Stomach (tissue), 8 donors: ENCODE measurements at regions not wholly inside any gene's neighbourhood (a gene's known extent, or its start where the extent isn't known, plus 50 kb on each side); places are given as distances from the start of the nearest gene placed in this dataset.

Source experiments
- DNase-seq, 2 donors: peaks; one replicate each; pipeline versions ENCODE4 v3.0.0 to v3.0.0-alpha.2; 2013 to 2019
- H3K27ac ChIP-seq, 5 donors: fragments of 200-600 bp in 4 of 5; sonication (generic) in 4 of 5; one replicate each; pipeline ENCODE4 v1.5.1; 2013 to 2019; ENCODE audit warnings: mild to moderate bottlenecking in 1 of 5, moderate library complexity in 1 of 5
- H3K27me3 ChIP-seq, 3 donors: fragments of 200-600 bp; sonication (generic); one replicate each; pipeline ENCODE4 v1.5.1; 2017 to 2019; ENCODE audit warnings: mixed run types in 1 of 3
- H3K36me3 ChIP-seq, 4 donors: fragments of 200-600 bp; sonication (generic); 1 replicate in 3 of 4; 2 replicates in 1 of 4; pipeline ENCODE4 v1.5.1; 2016 to 2019
- H3K4me1 ChIP-seq, 4 donors: fragments of 200-600 bp; sonication (generic); one replicate each; pipeline ENCODE4 v1.5.1; 2016 to 2019
- H3K4me3 ChIP-seq, 4 donors: fragments of 200-600 bp; sonication (generic) in 3 of 4; one replicate each; pipeline ENCODE4 v1.5.1; 2016 to 2019; ENCODE audit warnings: mild to moderate bottlenecking in 1 of 4
- H3K9me3 ChIP-seq, 4 donors: fragments of 200-600 bp; sonication (generic); one replicate each; pipeline ENCODE4 v1.5.1; 2016 to 2019
- EP300 ChIP-seq: sonication (generic); formaldehyde crosslinking; IDR thresholded peaks from one replicate; pipeline ENCODE4 v1.6.1; 2017; ENCODE audit warnings: antibody characterized with exemption
- POLR2A ChIP-seq, 4 donors: fragments of 450-650 bp; IDR thresholded peaks; one replicate each; pipeline ENCODE4 v1.6.1; 2016; ENCODE audit warnings: antibody characterized with exemption in 4 of 4, control low read depth in 2 of 4, mild to moderate bottlenecking in 1 of 4, moderate library complexity in 1 of 4
- POLR2AphosphoS5 ChIP-seq, 3 donors: sonication (generic); formaldehyde crosslinking; IDR thresholded peaks; one replicate each; pipeline ENCODE4 v1.6.1; 2016; ENCODE audit warnings: antibody characterized with exemption in 3 of 3
- WGBS, 5 donors: extraction: QIAGEN DNeasy Blood & Tissue Kit in 3 of 5; methylation state at CpG; one replicate each; pipeline versions ENCODE4 v1.1.5 to v1.1.7; 2013 to 2018; 5-methylcytosine and 5-hydroxymethylcytosine counted together
- intact Hi-C: fragments of 100-400 bp; cut with DNase I; formaldehyde crosslinking; loops from one replicate; pipeline ENCODE4 v1.15.1; 2023; ENCODE audit warnings: low total_unique reads
- TF ChIP-seq, protein P1 (sequence below), 7 experiments: fragments of 450-650 bp in 4 of 7; fragments of 200-600 bp in 3 of 7; sonication (generic) in 3 of 7; IDR thresholded peaks; one replicate each; pipeline ENCODE4 v1.5.1; 2016 to 2019; ENCODE audit warnings: antibody characterized with exemption in 7 of 7, control low read depth in 2 of 7, mild to moderate bottlenecking in 1 of 7
- donor health status: healthy with polysubstance abuse.
- donor health status: Bipolar disorder and iron deficiency.
- donor health status: healthy.

GRCh38 chr10:108521827-108522492, 1357.5 kb upstream of the SORCS1 start:
- Histone ChIP-seq H3K4me3 (no peak overlapping the region), H3K36me3 (no peaks in the 10 kb centered on the region), H3K4me1 (no peaks in the 10 kb centered on the region), H3K27me3 (no peaks in the 10 kb centered on the region), H3K27ac (no peak overlapping the region), H3K9me3 (peaks cover 0 to 7% (median 3%) of the 10 kb centered on the region in 4 donors)
- TF ChIP-seq POLR2AphosphoS5 (IDR thresholded peaks at IDR 0.05) (no peak), POLR2A (IDR thresholded peaks at IDR 0.05) (no peak), EP300 (no peak)
- TF ChIP-seq, protein P1, sequence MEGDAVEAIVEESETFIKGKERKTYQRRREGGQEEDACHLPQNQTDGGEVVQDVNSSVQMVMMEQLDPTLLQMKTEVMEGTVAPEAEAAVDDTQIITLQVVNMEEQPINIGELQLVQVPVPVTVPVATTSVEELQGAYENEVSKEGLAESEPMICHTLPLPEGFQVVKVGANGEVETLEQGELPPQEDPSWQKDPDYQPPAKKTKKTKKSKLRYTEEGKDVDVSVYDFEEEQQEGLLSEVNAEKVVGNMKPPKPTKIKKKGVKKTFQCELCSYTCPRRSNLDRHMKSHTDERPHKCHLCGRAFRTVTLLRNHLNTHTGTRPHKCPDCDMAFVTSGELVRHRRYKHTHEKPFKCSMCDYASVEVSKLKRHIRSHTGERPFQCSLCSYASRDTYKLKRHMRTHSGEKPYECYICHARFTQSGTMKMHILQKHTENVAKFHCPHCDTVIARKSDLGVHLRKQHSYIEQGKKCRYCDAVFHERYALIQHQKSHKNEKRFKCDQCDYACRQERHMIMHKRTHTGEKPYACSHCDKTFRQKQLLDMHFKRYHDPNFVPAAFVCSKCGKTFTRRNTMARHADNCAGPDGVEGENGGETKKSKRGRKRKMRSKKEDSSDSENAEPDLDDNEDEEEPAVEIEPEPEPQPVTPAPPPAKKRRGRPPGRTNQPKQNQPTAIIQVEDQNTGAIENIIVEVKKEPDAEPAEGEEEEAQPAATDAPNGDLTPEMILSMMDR (IDR thresholded peaks at IDR 0.05): no peak
- 46 to 60% (median 52%) methylated on average over 8 of the region's 8 CpGs for WGBS, 5 donors
- intact Hi-C loops: no loop called here
- DNase-seq: peak in 1 of 2 donors; percentile 24

DNA sequence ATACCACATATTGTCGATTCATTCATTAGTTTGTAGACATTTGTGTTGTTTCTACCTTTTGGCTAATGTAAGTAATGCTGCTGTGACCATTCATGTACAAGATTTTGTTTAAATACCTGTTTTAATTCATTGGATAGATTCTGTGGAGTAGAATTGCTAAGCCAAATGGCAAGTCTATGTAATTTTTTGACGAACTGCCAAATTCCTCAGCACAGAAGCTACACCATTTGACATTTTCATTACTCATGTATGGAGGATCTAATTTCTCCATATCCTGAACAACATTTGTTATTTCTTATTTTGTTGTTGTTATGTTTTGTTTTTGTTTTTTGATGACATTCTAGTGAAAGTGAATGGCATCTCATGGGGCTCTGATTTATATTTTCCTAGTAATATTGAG, 1351.3 kb upstream of the SORCS1 start:
- Histone ChIP-seq H3K4me1 (no peaks in the 10 kb centered on the region), H3K27me3 (no peaks in the 10 kb centered on the region), H3K4me3 (no peak overlapping the region), H3K9me3 (peaks cover 0 to 7% (median 3%) of the 10 kb centered on the region in 4 donors), H3K27ac (no peak overlapping the region), H3K36me3 (no peaks in the 10 kb centered on the region)
- 81 to 89% (median 84%) methylated on average over 2 of the region's 2 CpGs for WGBS, 5 donors
- intact Hi-C loops: no loop called here
- no peak for TF ChIP-seq POLR2AphosphoS5 (IDR thresholded peaks at IDR 0.05)
- no peak for TF ChIP-seq POLR2A (IDR thresholded peaks at IDR 0.05)
- TF ChIP-seq, protein P1 (IDR thresholded peaks at IDR 0.05): no peak
- TF ChIP-seq EP300: no peak
- no peak for DNase-seq

DNA sequence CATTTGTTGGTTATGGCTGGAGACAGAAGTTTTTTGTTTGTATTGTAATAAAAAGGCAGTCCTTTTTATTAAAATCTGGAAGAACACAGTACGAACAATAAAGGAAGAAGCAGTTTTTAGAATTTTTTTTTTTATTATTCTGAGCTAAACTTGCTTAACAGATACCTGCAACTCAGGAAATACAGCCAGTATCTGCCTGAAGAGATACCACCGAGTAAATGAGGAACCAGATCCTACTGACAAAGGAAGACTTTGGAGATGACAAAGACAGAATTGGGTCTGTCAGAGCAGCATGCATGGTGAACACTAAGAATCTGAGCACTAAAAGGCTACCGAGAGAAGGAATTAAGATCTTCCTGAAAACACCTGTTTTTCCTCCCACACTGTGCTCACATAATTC, 1335.9 kb upstream of the SORCS1 start:
- no peak overlapping the region for H3K4me3 ChIP-seq
- H3K27ac ChIP-seq: no peak overlapping the region
- 54 to 68% (median 65%) methylated on average over 3 of the region's 3 CpGs for WGBS, 5 donors
- DNase-seq: no peak
- no peaks in the 10 kb centered on the region for H3K36me3 ChIP-seq
- no peaks in the 10 kb centered on the region for H3K4me1 ChIP-seq
- intact Hi-C loops: no loop called here
- H3K27me3 ChIP-seq: no peaks in the 10 kb centered on the region
- H3K9me3 ChIP-seq: peaks cover 0 to 10% (median 8%) of the 10 kb centered on the region in 4 donors
- TF ChIP-seq, protein P1 (IDR thresholded peaks at IDR 0.05): no peak
- TF ChIP-seq POLR2A (IDR thresholded peaks at IDR 0.05): no peak
- no peak for TF ChIP-seq EP300
- no peak for TF ChIP-seq POLR2AphosphoS5 (IDR thresholded peaks at IDR 0.05)

DNA sequence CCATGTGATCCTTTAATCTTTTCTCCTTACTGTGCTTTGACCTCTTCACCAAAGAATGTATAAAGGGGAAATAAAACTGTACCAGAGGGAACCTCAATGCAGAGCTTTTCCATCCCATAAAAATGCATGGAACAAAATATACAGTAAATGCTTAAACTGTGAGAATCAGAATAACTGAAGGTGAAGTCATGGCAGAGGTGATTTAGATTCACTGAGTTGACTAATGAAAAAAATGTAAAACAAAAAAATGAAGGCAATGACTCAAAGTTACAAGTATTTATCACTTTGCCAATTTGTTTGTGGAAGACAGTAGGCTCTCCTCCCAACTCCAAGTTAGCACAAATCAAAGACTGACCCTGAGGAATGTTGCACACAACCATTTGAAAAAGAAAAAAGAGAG, 1331.6 kb upstream of the SORCS1 start:
- Histone ChIP-seq H3K9me3 (no peaks in the 10 kb centered on the region), H3K4me1 (no peaks in the 10 kb centered on the region), H3K27me3 (no peaks in the 10 kb centered on the region), H3K4me3 (no peak overlapping the region), H3K27ac (no peak overlapping the region), H3K36me3 (no peaks in the 10 kb centered on the region)
- no peak for TF ChIP-seq POLR2AphosphoS5 (IDR thresholded peaks at IDR 0.05)
- no peak for TF ChIP-seq POLR2A (IDR thresholded peaks at IDR 0.05)
- TF ChIP-seq, protein P1 (IDR thresholded peaks at IDR 0.05): no peak
- no peak for TF ChIP-seq EP300
- intact Hi-C loops: no loop called here
- no peak for DNase-seq
